ENCODE measurements at regions not wholly inside any gene's neighbourhood (a gene's known extent, or its start where the extent isn't known, plus 50 kb on each side); places are given as distances from the start of the nearest gene placed in this dataset.

GRCh38 chr2:53183581-53183980 lies 584.0 kb upstream of the CHAC2 start:
- H3K27ac ChIP-seq = no peak overlapping the region
- no peak for ATAC-seq
- DNase-seq = no peak

GRCh38 chr2:53182601-53183000 lies 585.0 kb upstream of the CHAC2 start:
- no peak for ATAC-seq
- TF ChIP-seq CTCF (IDR thresholded peaks at IDR 0.05) = no peak
- no peak overlapping the region for H3K4me3 ChIP-seq
- no peak overlapping the region for H3K27ac ChIP-seq
- WGBS, 2 donors = 72 to 83% methylated on average over 5 of the region's 5 CpGs
- no peaks in the 10 kb centered on the region for H3K36me3 ChIP-seq
- H3K27me3 ChIP-seq = no peaks in the 10 kb centered on the region
- no peak for DNase-seq
- no peaks in the 10 kb centered on the region for H3K9me3 ChIP-seq
- intact Hi-C loops (cut with DNase I) = no loop called here
- peaks cover 0 to 9% (median 0%) of the 10 kb centered on the region in 9 donors for H3K4me1 ChIP-seq

More at GRCh38 chr2:53183581-53183980, 584.0 kb upstream of the CHAC2 start:
- no peak for TF ChIP-seq CTCF (IDR thresholded peaks at IDR 0.05)
- intact Hi-C loops (cut with DNase I) = no loop called here
- peaks cover 0 to 9% (median 0%) of the 10 kb centered on the region in 9 donors for H3K4me1 ChIP-seq
- H3K27me3 ChIP-seq = no peaks in the 10 kb centered on the region
- no peaks in the 10 kb centered on the region for H3K36me3 ChIP-seq
- H3K4me3 ChIP-seq = no peak overlapping the region
- H3K9me3 ChIP-seq = no peaks in the 10 kb centered on the region

GRCh38 chr2:53181759-53182158 lies 585.8 kb upstream of the CHAC2 start:
- Histone ChIP-seq H3K27ac (no peak overlapping the region), H3K4me1 (peaks cover 0 to 9% (median 0%) of the 10 kb centered on the region in 9 donors), H3K9me3 (no peaks in the 10 kb centered on the region), H3K36me3 (no peaks in the 10 kb centered on the region), H3K4me3 (no peak overlapping the region), H3K27me3 (no peaks in the 10 kb centered on the region)
- DNase-seq = no peak
- ATAC-seq = no peak
- intact Hi-C loops (cut with DNase I) = no loop called here
- no peak for TF ChIP-seq CTCF (IDR thresholded peaks at IDR 0.05)
- 62 to 76% methylated on average over 2 of the region's 2 CpGs for WGBS, 2 donors

DNA sequence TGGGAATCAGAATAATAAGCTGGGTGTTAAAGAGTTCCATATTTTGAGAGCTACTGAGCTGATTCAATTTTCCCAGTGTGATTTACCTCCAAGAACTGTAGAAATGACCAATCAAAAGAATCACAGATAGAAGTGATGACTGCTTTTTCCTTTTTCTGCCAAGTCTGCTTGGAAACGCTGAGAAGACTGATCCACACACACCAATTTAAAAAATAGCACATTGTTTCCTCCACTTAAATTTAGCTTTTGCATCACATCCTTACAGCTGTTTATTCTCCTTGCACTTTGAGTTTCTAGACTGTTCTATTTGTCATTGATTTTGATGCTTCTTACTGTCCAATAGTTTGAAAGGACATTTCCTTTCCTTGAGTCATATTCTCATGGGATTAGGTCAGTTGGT lies 590.3 kb upstream of the CHAC2 start:
- no peaks in the 10 kb centered on the region for H3K36me3 ChIP-seq
- H3K27me3 ChIP-seq = no peaks in the 10 kb centered on the region
- H3K4me3 ChIP-seq = no peak overlapping the region
- ATAC-seq = peak in 4 of 8 donors; percentile 31 to 81 (median 62)
- intact Hi-C loops (cut with DNase I) = no loop called here
- WGBS, 2 donors = 13 to 29% methylated on average over 1 of the region's 1 CpG
- DNase-seq = no peak
- TF ChIP-seq CTCF (IDR thresholded peaks at IDR 0.05) = no peak
- peak overlapping the region in 2 of 10 donors; percentile 23 to 39 for H3K27ac ChIP-seq
- peaks cover 0 to 12% (median 0%) of the 10 kb centered on the region in 9 donors for H3K4me1 ChIP-seq
- H3K9me3 ChIP-seq = no peaks in the 10 kb centered on the region
